Brain microvascular endothelial cell (primary cell): ENCODE measurements at regions not wholly inside any gene's neighbourhood (a gene's known extent, or its start where the extent isn't known, plus 50 kb on each side); places are given as distances from the start of the nearest gene placed in this dataset.

ENCODE experiments used
- DNase-seq: peaks from one replicate; pipeline ENCODE4 v3.0.0-alpha.2; 2020
- H3K27ac ChIP-seq: fragments of 250-450 bp; sonication (Bioruptor Pico); 2 replicates; pipeline ENCODE4 v1.5.1; 2020; ENCODE audit warnings: mild to moderate bottlenecking, moderate library complexity
- H3K27me3 ChIP-seq: fragments of 250-450 bp; sonication (Bioruptor Pico); replicated peaks from 2 replicates; pipeline ENCODE4 v1.5.1; 2020; ENCODE audit warnings: mild to moderate bottlenecking
- H3K36me3 ChIP-seq: fragments of 250-450 bp; sonication (Bioruptor Pico); replicated peaks from 2 replicates; pipeline ENCODE4 v1.5.1; 2020; ENCODE audit warnings: mild to moderate bottlenecking
- H3K4me3 ChIP-seq: 2 replicates; pipeline ENCODE4 v1.5.1; 2011; ENCODE audit warnings: low read depth, mild to moderate bottlenecking, control low read depth, low read length, moderate library complexity
- in situ Hi-C: cut with HindIII; loops from 2 replicates; pipeline ENCODE4 v1.10.0; 2017; ENCODE audit warnings: low sequenced_read_pairs, low pct_ligation_motif_present
- TF ChIP-seq, protein P1 (sequence below): IDR thresholded peaks from 2 replicates; pipeline ENCODE4 v1.5.1; 2011; ENCODE audit warnings: low read depth, mild to moderate bottlenecking, moderate library complexity, low read length, control low read depth, inconsistent platforms; ENCODE audit errors: missing control alignments

DNA sequence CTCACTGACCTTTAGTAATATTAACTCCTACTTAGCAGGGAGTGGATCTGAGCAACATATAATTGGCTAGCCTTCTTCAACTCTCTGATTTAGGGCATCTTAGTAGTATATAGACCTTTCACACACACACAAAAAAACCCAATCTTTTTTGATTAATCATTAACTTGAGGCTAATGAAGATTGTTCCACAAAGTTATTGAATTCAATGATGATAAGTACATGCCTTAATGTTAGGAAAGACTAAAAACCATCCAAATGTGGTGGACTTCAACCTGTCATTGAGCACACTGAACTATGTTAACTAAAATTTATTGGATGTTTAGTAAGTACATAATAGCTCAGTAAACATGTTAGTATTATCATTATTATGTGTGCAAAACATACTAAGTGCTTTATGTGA lies 179.4 kb upstream of the SLC25A13 start:
- Histone ChIP-seq H3K27me3 (no peaks in the 10 kb centered on the region), H3K4me3 (no peak overlapping the region), H3K36me3 (no peaks in the 10 kb centered on the region), H3K27ac (no peak overlapping the region)
- in situ Hi-C loops, result no loop called here
- TF ChIP-seq, protein P1, sequence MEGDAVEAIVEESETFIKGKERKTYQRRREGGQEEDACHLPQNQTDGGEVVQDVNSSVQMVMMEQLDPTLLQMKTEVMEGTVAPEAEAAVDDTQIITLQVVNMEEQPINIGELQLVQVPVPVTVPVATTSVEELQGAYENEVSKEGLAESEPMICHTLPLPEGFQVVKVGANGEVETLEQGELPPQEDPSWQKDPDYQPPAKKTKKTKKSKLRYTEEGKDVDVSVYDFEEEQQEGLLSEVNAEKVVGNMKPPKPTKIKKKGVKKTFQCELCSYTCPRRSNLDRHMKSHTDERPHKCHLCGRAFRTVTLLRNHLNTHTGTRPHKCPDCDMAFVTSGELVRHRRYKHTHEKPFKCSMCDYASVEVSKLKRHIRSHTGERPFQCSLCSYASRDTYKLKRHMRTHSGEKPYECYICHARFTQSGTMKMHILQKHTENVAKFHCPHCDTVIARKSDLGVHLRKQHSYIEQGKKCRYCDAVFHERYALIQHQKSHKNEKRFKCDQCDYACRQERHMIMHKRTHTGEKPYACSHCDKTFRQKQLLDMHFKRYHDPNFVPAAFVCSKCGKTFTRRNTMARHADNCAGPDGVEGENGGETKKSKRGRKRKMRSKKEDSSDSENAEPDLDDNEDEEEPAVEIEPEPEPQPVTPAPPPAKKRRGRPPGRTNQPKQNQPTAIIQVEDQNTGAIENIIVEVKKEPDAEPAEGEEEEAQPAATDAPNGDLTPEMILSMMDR, result no peak
- no peak for DNase-seq

DNA sequence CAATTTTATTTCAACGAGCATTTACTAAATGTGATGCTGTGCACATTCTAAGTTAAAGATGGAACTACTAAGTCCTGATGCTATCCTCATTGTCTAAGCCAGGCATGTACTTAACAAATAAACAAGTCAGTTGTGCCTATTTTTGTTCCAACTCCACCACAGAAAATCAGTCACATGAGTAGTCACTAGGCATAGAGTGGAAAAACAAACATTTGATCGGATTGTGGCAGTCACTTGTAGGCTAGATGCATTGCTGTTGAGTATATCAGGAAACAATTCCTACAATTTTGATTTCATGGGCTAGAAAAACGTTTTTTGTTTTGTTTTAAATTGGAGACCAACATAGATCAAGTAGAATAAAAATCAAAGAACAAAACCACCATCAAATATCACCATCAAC lies 177.6 kb upstream of the SLC25A13 start:
- in situ Hi-C loops, result no loop called here
- Histone ChIP-seq H3K36me3 (no peaks in the 10 kb centered on the region), H3K4me3 (no peak overlapping the region), H3K27me3 (no peaks in the 10 kb centered on the region), H3K27ac (no peak overlapping the region)
- TF ChIP-seq, protein P1, result no peak
- no peak for DNase-seq

DNA sequence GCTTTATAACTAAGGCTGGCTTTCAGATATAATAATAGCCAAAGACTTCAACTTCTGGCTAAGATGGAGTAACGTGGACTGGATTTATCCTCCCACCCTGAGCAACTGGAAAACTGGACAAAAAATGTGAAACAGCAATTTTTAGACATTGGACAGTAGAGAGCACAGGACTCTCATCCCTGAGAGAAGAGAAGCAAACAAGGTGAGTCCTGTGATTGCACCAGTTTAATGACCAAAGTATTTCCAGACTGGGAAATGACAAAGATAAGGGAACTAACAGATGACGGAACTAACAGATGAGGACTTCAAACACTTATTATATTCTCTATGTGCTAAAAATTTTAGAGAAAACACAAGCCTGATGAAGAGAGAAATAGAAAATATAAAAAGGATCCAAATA lies 175.7 kb upstream of the SLC25A13 start:
- Histone ChIP-seq H3K27ac (no peak overlapping the region), H3K4me3 (no peak overlapping the region), H3K27me3 (no peaks in the 10 kb centered on the region), H3K36me3 (no peaks in the 10 kb centered on the region)
- no peak for DNase-seq
- TF ChIP-seq, protein P1, result no peak
- in situ Hi-C loops, result no loop called here

DNA sequence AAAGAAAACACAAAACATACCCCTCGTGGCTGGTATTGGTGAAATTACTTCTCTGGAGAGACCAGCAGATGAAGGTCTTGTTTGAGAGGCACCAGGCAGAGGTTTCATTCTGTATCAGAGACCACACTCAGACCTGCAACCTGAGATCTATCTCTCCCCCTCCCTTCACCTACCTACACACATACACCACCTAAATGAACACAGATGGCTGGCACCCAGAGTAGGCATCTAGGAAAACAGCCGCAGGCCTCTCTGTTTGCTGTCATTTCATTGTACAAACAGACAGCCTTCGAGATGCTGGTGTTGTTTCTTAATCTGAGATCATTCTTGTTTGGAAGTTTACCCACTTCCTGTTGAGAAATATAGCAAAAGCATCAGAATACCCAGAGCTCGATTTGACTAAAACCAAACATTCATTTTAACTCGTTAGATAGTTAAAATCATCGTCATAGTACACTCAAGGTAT lies 173.9 kb upstream of the SLC25A13 start:
- no peak for DNase-seq
- no peak overlapping the region for H3K4me3 ChIP-seq
- no peak overlapping the region for H3K27ac ChIP-seq
- TF ChIP-seq, protein P1, result no peak
- in situ Hi-C loops, result no loop called here
- H3K36me3 ChIP-seq, result no peaks in the 10 kb centered on the region
- H3K27me3 ChIP-seq, result no peaks in the 10 kb centered on the region

DNA sequence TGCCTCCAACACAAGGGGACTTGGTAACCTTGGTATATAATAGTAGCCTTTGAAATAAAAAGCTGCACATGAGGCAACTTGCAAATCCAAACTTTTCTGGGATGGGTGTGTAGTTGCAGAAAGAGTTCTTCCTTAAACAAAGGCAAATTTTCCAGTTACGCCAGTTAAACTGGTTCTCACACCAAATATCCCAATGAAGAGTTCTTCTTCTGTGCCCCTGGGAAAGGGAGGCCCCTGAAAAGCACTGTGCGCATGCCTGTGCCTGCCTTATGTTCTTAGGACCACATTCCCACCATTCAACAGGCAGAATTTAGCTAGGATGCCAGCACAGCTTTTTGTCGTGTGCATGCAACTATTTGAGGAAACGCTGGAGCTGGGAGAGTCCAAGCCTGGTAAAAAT lies 164.8 kb upstream of the SLC25A13 start:
- no peak overlapping the region for H3K27ac ChIP-seq
- no peak for DNase-seq
- in situ Hi-C loops, result no loop called here
- TF ChIP-seq, protein P1, result no peak
- H3K36me3 ChIP-seq, result no peaks in the 10 kb centered on the region
- H3K4me3 ChIP-seq, result no peak overlapping the region
- no peaks in the 10 kb centered on the region for H3K27me3 ChIP-seq

DNA sequence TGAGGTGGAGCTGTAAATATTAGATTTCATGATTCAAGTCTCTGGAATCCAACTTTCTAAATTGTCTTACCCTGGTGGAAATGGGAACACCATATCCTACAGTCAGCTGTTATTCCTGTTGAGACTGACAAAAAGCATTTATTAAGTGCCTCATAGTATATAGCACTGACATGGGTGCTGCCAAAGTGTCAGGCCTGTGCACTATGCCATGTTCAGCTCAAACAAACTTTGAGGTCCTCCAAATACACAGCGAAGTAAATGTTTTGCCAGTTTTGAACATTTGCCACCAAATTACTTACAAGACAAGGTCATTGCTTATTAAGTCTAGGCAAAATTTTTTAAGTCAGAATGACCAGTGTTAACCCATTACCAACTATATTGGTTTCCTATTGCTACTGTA lies 162.9 kb upstream of the SLC25A13 start:
- in situ Hi-C loops, result no loop called here
- TF ChIP-seq, protein P1, result no peak
- Histone ChIP-seq H3K36me3 (no peaks in the 10 kb centered on the region), H3K4me3 (no peak overlapping the region), H3K27me3 (no peaks in the 10 kb centered on the region), H3K27ac (no peak overlapping the region)
- DNase-seq, result no peak
